ENCODE measurements at regions not wholly inside any gene's neighbourhood (a gene's known extent, or its start where the extent isn't known, plus 50 kb on each side); places are given as distances from the start of the nearest gene placed in this dataset.
A peak's percentile ranks its signal among the peaks of the same experiment; 100 is the strongest.

GRCh38 chr1:101150266-101150665 lies 86.6 kb upstream of the S1PR1 start:
- H3K4me3 Mint-ChIP-seq, result no peak overlapping the region
- H3K9me3 Mint-ChIP-seq, result no peaks in the 10 kb centered on the region
- H3K36me3 Mint-ChIP-seq (ENCODE audit: low read depth), result no peaks in the 10 kb centered on the region
- no peak overlapping the region for H3K27ac Mint-ChIP-seq
- no peak for DNase-seq (ENCODE audit: low spot score)
- H3K4me1 Mint-ChIP-seq (ENCODE audit: low read depth), result peaks cover 42% of the 10 kb centered on the region
- intact Hi-C loops (cut with micrococcal nuclease), result no loop called here
- no peaks in the 10 kb centered on the region for H3K27me3 Mint-ChIP-seq (ENCODE audit: insufficient read depth)

DNA sequence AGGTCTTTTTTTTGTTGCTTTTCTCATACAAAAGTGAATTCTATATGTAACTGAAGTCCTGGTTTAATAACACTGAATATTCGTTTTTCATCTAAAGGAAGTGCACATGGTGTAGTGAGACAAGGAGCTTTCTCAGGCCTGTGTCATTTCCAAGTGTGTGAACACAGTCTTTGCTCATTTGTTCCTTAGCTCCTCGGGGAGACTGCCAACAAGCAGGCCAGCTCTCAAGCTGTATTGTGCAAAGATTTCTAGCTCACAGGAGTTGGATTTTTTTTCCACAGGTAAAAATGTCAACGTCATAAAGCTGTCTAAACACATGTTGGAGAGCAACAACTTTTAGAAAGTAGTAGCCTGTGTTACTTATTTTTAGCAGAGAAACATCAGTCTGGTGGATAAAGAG lies 87.8 kb upstream of the S1PR1 start:
- no peaks in the 10 kb centered on the region for H3K27me3 Mint-ChIP-seq (ENCODE audit: insufficient read depth)
- H3K36me3 Mint-ChIP-seq (ENCODE audit: low read depth), result no peaks in the 10 kb centered on the region
- peaks cover 41% of the 10 kb centered on the region for H3K4me1 Mint-ChIP-seq (ENCODE audit: low read depth)
- intact Hi-C loops (cut with micrococcal nuclease), result no loop called here
- no peak overlapping the region for H3K4me3 Mint-ChIP-seq
- no peaks in the 10 kb centered on the region for H3K9me3 Mint-ChIP-seq
- no peak overlapping the region for H3K27ac Mint-ChIP-seq
- DNase-seq (ENCODE audit: low spot score), result no peak

- Mint-ChIP-seq H3K4me3 (no peak overlapping the region), H3K4me1 (ENCODE audit: low read depth) (peaks cover 30% of the 10 kb centered on the region), H3K9me3 (peaks cover 4% of the 10 kb centered on the region), H3K27ac (no peak overlapping the region), H3K27me3 (ENCODE audit: insufficient read depth) (no peaks in the 10 kb centered on the region), H3K36me3 (ENCODE audit: low read depth) (no peaks in the 10 kb centered on the region)
- DNase-seq (ENCODE audit: low spot score), result no peak
- intact Hi-C loops (cut with micrococcal nuclease), result no loop called here
Observed at GRCh38 chr1:101147381-101147780, 89.4 kb upstream of the S1PR1 start.

- Mint-ChIP-seq H3K9me3 (peaks cover 4% of the 10 kb centered on the region), H3K36me3 (ENCODE audit: low read depth) (no peaks in the 10 kb centered on the region), H3K27ac (no peak overlapping the region), H3K4me1 (ENCODE audit: low read depth) (peaks cover 24% of the 10 kb centered on the region), H3K27me3 (ENCODE audit: insufficient read depth) (no peaks in the 10 kb centered on the region), H3K4me3 (no peak overlapping the region)
- DNase-seq (ENCODE audit: low spot score), result no peak
- intact Hi-C loops (cut with micrococcal nuclease), result no loop called here
Observed at GRCh38 chr1:101145449-101145820, 91.4 kb upstream of the S1PR1 start.

DNA sequence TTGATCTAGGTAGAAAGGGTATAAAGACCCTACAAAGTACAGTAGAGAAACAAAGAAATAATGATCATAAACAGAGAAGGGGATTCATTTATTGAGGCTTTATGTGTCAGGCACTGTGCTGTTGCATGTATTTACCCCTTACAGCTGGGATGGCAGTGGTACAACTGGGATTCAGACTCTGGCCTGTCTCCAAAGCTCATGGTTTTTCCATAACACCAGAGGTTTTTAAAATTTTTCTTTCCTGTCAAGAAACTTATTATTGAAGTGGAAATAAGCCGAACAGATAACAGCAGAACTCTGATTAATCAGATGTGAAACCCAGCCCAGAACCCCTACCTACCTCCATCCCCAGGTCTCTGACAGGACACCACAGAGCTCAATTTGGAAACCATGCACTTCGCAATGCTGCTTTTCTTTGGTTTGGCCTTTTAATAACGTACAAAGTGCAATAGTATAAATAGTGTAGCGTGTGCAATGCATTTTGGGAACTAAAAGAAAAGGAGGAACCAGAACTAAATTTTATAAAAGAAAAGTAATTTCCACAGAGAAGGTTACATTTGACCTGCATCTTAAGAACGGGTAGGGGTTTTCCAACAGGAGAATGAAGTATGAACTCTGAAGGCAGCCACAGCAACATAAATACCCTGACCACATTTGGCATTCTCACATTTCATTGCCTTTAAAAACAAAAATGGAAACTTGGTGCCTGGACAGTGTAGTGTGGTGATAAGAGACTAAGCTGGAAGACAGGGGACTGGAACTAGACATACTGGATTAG lies 92.0 kb upstream of the S1PR1 start:
- Mint-ChIP-seq H3K4me3 (no peak overlapping the region), H3K36me3 (ENCODE audit: low read depth) (no peaks in the 10 kb centered on the region), H3K27ac (no peak overlapping the region), H3K27me3 (ENCODE audit: insufficient read depth) (no peaks in the 10 kb centered on the region), H3K9me3 (peaks cover 4% of the 10 kb centered on the region), H3K4me1 (ENCODE audit: low read depth) (peaks cover 23% of the 10 kb centered on the region)
- intact Hi-C loops (cut with micrococcal nuclease), result no loop called here
- DNase-seq (ENCODE audit: low spot score), result no peak

- peaks cover 4% of the 10 kb centered on the region for H3K9me3 Mint-ChIP-seq
- H3K27me3 Mint-ChIP-seq (ENCODE audit: insufficient read depth), result no peaks in the 10 kb centered on the region
- H3K4me3 Mint-ChIP-seq, result no peak overlapping the region
- DNase-seq (ENCODE audit: low spot score), result no peak
- peaks cover 34% of the 10 kb centered on the region for H3K4me1 Mint-ChIP-seq (ENCODE audit: low read depth)
- intact Hi-C loops (cut with micrococcal nuclease), result no loop called here
- no peak overlapping the region for H3K27ac Mint-ChIP-seq
- no peaks in the 10 kb centered on the region for H3K36me3 Mint-ChIP-seq (ENCODE audit: low read depth)
Observed at GRCh38 chr1:101142244-101142643, 94.6 kb upstream of the S1PR1 start.

- Mint-ChIP-seq H3K4me1 (ENCODE audit: low read depth) (peaks cover 43% of the 10 kb centered on the region), H3K27ac (no peak overlapping the region), H3K27me3 (ENCODE audit: insufficient read depth) (no peaks in the 10 kb centered on the region), H3K36me3 (ENCODE audit: low read depth) (no peaks in the 10 kb centered on the region), H3K9me3 (peaks cover 4% of the 10 kb centered on the region), H3K4me3 (no peak overlapping the region)
- no peak for DNase-seq (ENCODE audit: low spot score)
- intact Hi-C loops (cut with micrococcal nuclease), result no loop called here
Observed at GRCh38 chr1:101141376-101141775, 95.4 kb upstream of the S1PR1 start.

GRCh38 chr1:101139821-101140718 lies 96.7 kb upstream of the S1PR1 start:
- intact Hi-C loops (cut with micrococcal nuclease), result loop anchor here (5.0 kb wide), 1 partner anchor 232 kb away; no protein-coding TSS in a partner anchor
- H3K4me1 Mint-ChIP-seq (ENCODE audit: low read depth), result peaks cover 47% of the 10 kb centered on the region
- H3K4me3 Mint-ChIP-seq, result no peak overlapping the region
- H3K36me3 Mint-ChIP-seq (ENCODE audit: low read depth), result no peaks in the 10 kb centered on the region
- DNase-seq (ENCODE audit: low spot score), result no peak
- H3K9me3 Mint-ChIP-seq, result peaks cover 4% of the 10 kb centered on the region
- H3K27me3 Mint-ChIP-seq (ENCODE audit: insufficient read depth), result no peaks in the 10 kb centered on the region
- H3K27ac Mint-ChIP-seq, result no peak overlapping the region

DNA sequence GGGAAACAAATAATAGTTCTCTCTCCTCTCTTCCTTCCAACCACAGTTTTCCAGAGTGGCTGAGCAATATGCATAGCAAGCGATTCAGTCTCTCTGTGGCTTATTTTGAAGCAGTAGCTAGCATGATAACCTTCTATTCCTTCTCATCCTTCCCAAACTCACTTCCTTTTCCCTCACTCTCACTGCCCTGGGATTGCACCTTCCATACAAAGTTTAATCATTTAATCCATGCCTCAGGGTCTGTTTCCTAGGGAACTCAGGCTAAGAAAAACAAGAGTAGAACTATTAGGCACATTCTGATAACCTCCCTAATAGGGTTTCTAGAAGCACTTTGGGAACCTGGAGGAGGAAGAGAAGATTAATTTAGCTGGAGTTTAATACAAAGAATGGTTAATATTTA lies 97.7 kb upstream of the S1PR1 start:
- H3K4me3 Mint-ChIP-seq, result no peak overlapping the region
- intact Hi-C loops (cut with micrococcal nuclease), result loop anchor here (5.0 kb wide), 1 partner anchor 233 kb away; no protein-coding TSS in a partner anchor
- no peak for DNase-seq (ENCODE audit: low spot score)
- H3K9me3 Mint-ChIP-seq, result peaks cover 4% of the 10 kb centered on the region
- H3K4me1 Mint-ChIP-seq (ENCODE audit: low read depth), result peaks cover 54% of the 10 kb centered on the region
- H3K27me3 Mint-ChIP-seq (ENCODE audit: insufficient read depth), result no peaks in the 10 kb centered on the region
- no peak overlapping the region for H3K27ac Mint-ChIP-seq
- no peaks in the 10 kb centered on the region for H3K36me3 Mint-ChIP-seq (ENCODE audit: low read depth)

DNA sequence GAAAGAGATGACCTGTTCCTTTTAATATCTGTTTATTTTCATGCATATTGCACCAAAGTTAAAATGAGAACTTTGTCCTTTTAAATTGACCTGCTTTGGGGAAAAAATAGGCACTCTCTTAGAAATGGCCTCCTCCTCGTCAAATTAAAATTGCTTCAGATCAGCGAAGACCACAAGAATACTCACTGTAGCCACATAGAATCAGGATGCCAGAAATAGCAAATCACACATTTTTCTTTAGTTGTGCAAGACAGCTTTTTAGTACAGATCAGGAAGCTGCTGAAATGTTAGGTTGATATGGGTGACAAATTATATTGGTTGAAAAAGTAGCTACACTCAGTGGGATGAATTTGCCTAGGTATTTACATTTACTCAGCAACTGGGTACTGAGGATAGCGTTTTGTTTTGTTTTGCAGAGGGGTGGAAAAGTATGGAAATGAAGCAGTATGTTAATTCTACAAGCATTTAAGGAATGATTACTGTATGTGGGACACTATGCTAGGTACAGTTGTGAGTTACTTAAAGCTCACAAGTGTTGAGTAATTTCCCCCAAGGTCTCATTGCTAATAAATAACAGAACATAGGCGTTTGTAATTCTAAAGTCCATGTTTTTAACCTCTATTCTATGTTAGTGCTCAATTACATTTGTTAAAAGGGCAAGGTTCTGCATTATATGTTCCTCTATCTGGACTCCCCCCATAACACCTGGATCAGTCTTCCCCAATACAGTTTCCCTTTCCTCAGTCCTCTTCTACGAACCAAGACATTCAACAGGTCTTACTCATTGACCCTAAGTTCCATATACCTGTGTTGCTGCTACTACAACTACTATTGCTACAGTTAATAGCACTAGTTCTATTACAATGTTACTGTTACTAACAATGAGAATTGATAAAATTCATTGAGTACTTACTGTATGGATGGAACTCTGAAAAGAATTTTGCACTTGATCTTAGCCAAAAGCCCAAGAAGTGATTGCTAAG lies 99.4 kb upstream of the S1PR1 start:
- Mint-ChIP-seq H3K9me3 (no peaks in the 10 kb centered on the region), H3K27me3 (ENCODE audit: insufficient read depth) (no peaks in the 10 kb centered on the region), H3K27ac (peak overlapping the region; percentile 41), H3K36me3 (ENCODE audit: low read depth) (no peaks in the 10 kb centered on the region), H3K4me1 (ENCODE audit: low read depth) (peaks cover 59% of the 10 kb centered on the region), H3K4me3 (peak overlapping the region; percentile 30)
- no peak for DNase-seq (ENCODE audit: low spot score)
- intact Hi-C loops (cut with micrococcal nuclease), result loop anchor here (1.0 to 5.0 kb wide), 2 partner anchors 220 to 235 kb away; no protein-coding TSS in a partner anchor

GRCh38 chr1:101136739-101137138 lies 100.1 kb upstream of the S1PR1 start:
- Mint-ChIP-seq H3K9me3 (no peaks in the 10 kb centered on the region), H3K36me3 (ENCODE audit: low read depth) (no peaks in the 10 kb centered on the region), H3K27ac (peak overlapping the region; percentile 38), H3K4me1 (ENCODE audit: low read depth) (peaks cover 63% of the 10 kb centered on the region), H3K4me3 (peak overlapping the region; percentile 30), H3K27me3 (ENCODE audit: insufficient read depth) (no peaks in the 10 kb centered on the region)
- intact Hi-C loops (cut with micrococcal nuclease), result loop anchor here (1.0 to 5.0 kb wide), 9 partner anchors 14 to 236 kb away; no protein-coding TSS in a partner anchor
- DNase-seq (ENCODE audit: low spot score), result peak; percentile 26

GRCh38 chr1:101136271-101136670 lies 100.5 kb upstream of the S1PR1 start:
- H3K27me3 Mint-ChIP-seq (ENCODE audit: insufficient read depth), result no peaks in the 10 kb centered on the region
- peaks cover 67% of the 10 kb centered on the region for H3K4me1 Mint-ChIP-seq (ENCODE audit: low read depth)
- no peaks in the 10 kb centered on the region for H3K36me3 Mint-ChIP-seq (ENCODE audit: low read depth)
- H3K9me3 Mint-ChIP-seq, result no peaks in the 10 kb centered on the region
- no peak overlapping the region for H3K4me3 Mint-ChIP-seq
- H3K27ac Mint-ChIP-seq, result peak overlapping the region; percentile 6
- no peak for DNase-seq (ENCODE audit: low spot score)
- intact Hi-C loops (cut with micrococcal nuclease), result loop anchor here (1.0 to 5.0 kb wide), 8 partner anchors 14 to 236 kb away; no protein-coding TSS in a partner anchor

All from activated T-helper 1 cell treated with anti-CD3 and anti-CD28 coated beads, Interleukin-12 subunit alpha, Interleukin-12 subunit beta, Interleukin-2, Interleukin-4 antibody, amounts not matched to agents 30 ng/mL and 10 ng/mL and 1 ng/mL, durations not matched to agents 14 hours and 24 hours and 36 hours (primary cell).